ENCODE measurements at regions not wholly inside any gene's neighbourhood (a gene's known extent, or its start where the extent isn't known, plus 50 kb on each side); places are given as distances from the start of the nearest gene placed in this dataset.

DNA sequence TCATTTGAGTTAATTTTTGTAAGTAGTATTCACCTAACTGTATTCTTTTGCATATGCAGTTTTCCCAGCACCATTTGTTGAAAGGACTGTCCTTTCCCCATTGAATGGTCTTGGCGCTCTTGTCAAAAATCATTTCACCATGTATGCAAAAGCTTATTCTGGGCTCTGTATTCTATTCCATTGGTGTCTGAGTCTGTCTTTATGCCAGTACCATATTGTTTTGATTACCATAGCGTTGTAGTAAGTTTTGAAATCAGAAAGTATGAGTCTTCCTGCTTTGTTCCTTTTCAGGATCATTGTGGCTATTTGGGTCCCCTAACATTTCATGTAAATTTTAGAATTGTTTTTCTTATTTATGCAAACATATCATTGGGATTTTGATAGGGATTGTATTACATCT lies 508.7 kb upstream of the RGS6 start:
- TF ChIP-seq POLR2A (IDR thresholded peaks at IDR 0.05) (no peak), POLR2AphosphoS5 (IDR thresholded peaks at IDR 0.05) (no peak), EP300 (IDR thresholded peaks at IDR 0.05) (no peak)
